C4-2B (cell line): ENCODE measurements at regions not wholly inside any gene's neighbourhood (a gene's known extent, or its start where the extent isn't known, plus 50 kb on each side); places are given as distances from the start of the nearest gene placed in this dataset.

Experiments
- H3K27ac ChIP-seq: fragments of 450-650 bp; 2 replicates; pipeline ENCODE4 v1.5.1; 2017
- CTCF ChIP-seq: fragments of 450-650 bp; conservative IDR thresholded peaks from 2 replicates; pipeline ENCODE4 v1.5.1; 2017; ENCODE audit warnings: mild to moderate bottlenecking
- ZFX ChIP-seq: fragments of 450-650 bp; IDR thresholded peaks from 2 replicates; pipeline ENCODE4 v1.6.1; 2017

GRCh38 chr5:34474573-34475021, 181.5 kb upstream of the RAI14 start:
- TF ChIP-seq ZFX: no peak
- peak; percentile 98 for TF ChIP-seq CTCF
- H3K27ac ChIP-seq: no peak overlapping the region

- TF ChIP-seq CTCF: no peak
- H3K27ac ChIP-seq: no peak overlapping the region
Measured at GRCh38 chr5:34475249-34475966, 180.7 kb upstream of the RAI14 start.

- TF ChIP-seq CTCF: no peak
- no peak for TF ChIP-seq ZFX
- H3K27ac ChIP-seq: no peak overlapping the region
Measured at GRCh38 chr5:34476941-34477565, 179.1 kb upstream of the RAI14 start.

GRCh38 chr5:34480810-34481528, 175.2 kb upstream of the RAI14 start:
- TF ChIP-seq ZFX (no peak), CTCF (no peak)
- H3K27ac ChIP-seq: no peak overlapping the region

- H3K27ac ChIP-seq: no peak overlapping the region
- no peak for TF ChIP-seq CTCF
- no peak for TF ChIP-seq ZFX
Measured at GRCh38 chr5:34483442-34484033, 172.6 kb upstream of the RAI14 start.

- H3K27ac ChIP-seq: no peak overlapping the region
- no peak for TF ChIP-seq ZFX
- no peak for TF ChIP-seq CTCF
Measured at GRCh38 chr5:34484216-34484920, 171.8 kb upstream of the RAI14 start.
